SK-N-SH (cell line): ENCODE measurements at regions not wholly inside any gene's neighbourhood (a gene's known extent, or its start where the extent isn't known, plus 50 kb on each side); places are given as distances from the start of the nearest gene placed in this dataset.

ENCODE experiments used
- CTCF ChIA-PET: fragments of 300-600, 350-600 bp; formaldehyde crosslinking; extraction: SDS; loops from one replicate; lab custom pipeline; 2021; lab: Yijun Ruan, JAX
- POLR2A ChIA-PET: fragments of 350-600 bp; sonication (Branson Sonifier 250); formaldehyde crosslinking; extraction: SDS; loops from one replicate; lab custom pipeline; 2020; ENCODE audit warnings: antibody characterized with exemption, inconsistent platforms; lab: Yijun Ruan, JAX
- DNase-seq: peaks from one replicate; pipeline ENCODE4 v3.0.0; 2012
- H2AFZ ChIP-seq: fragments of 200-600 bp; sonication (generic); 2 replicates; pipeline ENCODE4 v1.8.1; 2016; ENCODE audit warnings: antibody characterized with exemption, mild to moderate bottlenecking, low read depth
- H3F3A ChIP-seq: fragments of 200-600 bp; sonication (generic); replicated peaks from 2 replicates; pipeline ENCODE3; 2016; ENCODE audit warnings: antibody characterized with exemption, mild to moderate bottlenecking; ENCODE audit not compliant: insufficient read depth
- H3K27ac ChIP-seq, 2 experiments: fragments of 200-500 bp in 1 of 2; fragments of 200-600 bp in 1 of 2; sonication (Bioruptor generic) in 1 of 2; sonication (generic), shearing (Covaris generic) in 1 of 2; 2 replicates each; pipeline versions ENCODE4 v1.5.1 to v1.6.1; 2014 to 2016; ENCODE audit warnings: low read depth in 2 of 2, inconsistent platforms in 1 of 2, low read length in 1 of 2, mild to moderate bottlenecking in 1 of 2, mixed read lengths in 1 of 2
- H3K27me3 ChIP-seq: fragments of 200-600 bp; sonication (generic), shearing (Covaris generic); 2 replicates; pipeline ENCODE4 v1.6.1; 2016; ENCODE audit warnings: mixed run types; ENCODE audit not compliant: insufficient read depth
- H3K36me3 ChIP-seq, 2 experiments: fragments of 200-500 bp in 1 of 2; fragments of 200-600 bp in 1 of 2; sonication (Bioruptor generic) in 1 of 2; sonication (generic) in 1 of 2; replicated peaks in 1 of 2; 2 replicates each; pipeline versions ENCODE3 to v1.5.1; 2014 to 2016; ENCODE audit warnings: low read length in 1 of 2, mild to moderate bottlenecking in 1 of 2; ENCODE audit not compliant: insufficient read depth in 2 of 2, control insufficient read depth in 1 of 2
- H3K4me1 ChIP-seq, 2 experiments: fragments of 200-500 bp in 1 of 2; fragments of 200-600 bp in 1 of 2; sonication (Bioruptor generic) in 1 of 2; sonication (generic), shearing (Covaris generic) in 1 of 2; 2 replicates each; pipeline versions ENCODE4 v1.5.1 to v1.6.1; 2014 to 2016; ENCODE audit warnings: low read depth in 1 of 2, low read length in 1 of 2, mixed run types in 1 of 2; ENCODE audit not compliant: insufficient read depth in 2 of 2, control insufficient read depth in 1 of 2
- H3K4me2 ChIP-seq: fragments of 200-600 bp; sonication (generic), shearing (Covaris generic); 2 replicates; pipeline ENCODE4 v1.6.1; 2017; ENCODE audit warnings: mixed run types
- H3K4me3 ChIP-seq, 2 experiments: fragments of 200-500 bp in 1 of 2; fragments of 200-600 bp in 1 of 2; sonication (Bioruptor generic) in 1 of 2; sonication (generic), shearing (Covaris generic) in 1 of 2; 2 replicates each; pipeline versions ENCODE4 v1.5.1 to v1.8.1; 2014 to 2016; ENCODE audit warnings: low read depth in 2 of 2, inconsistent platforms in 1 of 2, low read length in 1 of 2, mild to moderate bottlenecking in 1 of 2, mixed read lengths in 1 of 2, moderate library complexity in 1 of 2
- H3K79me2 ChIP-seq: fragments of 200-600 bp; sonication (generic); 2 replicates; pipeline ENCODE4 v1.8.1; 2017; ENCODE audit warnings: mild to moderate bottlenecking; ENCODE audit not compliant: insufficient read depth
- H3K9ac ChIP-seq: fragments of 200-600 bp; sonication (generic); 2 replicates; pipeline ENCODE4 v1.6.1; 2017; ENCODE audit warnings: mixed run types
- H3K9me2 ChIP-seq: fragments of 200-600 bp; sonication (generic); 2 replicates; pipeline ENCODE4 v1.6.1; 2017; ENCODE audit warnings: mixed run types
- H3K9me3 ChIP-seq: fragments of 200-600 bp; sonication (generic); 2 replicates; pipeline ENCODE4 v1.6.1; 2017; ENCODE audit warnings: mixed run types, mild to moderate bottlenecking, moderate library complexity
- H4K20me1 ChIP-seq: fragments of 200-600 bp; sonication (generic); 2 replicates; pipeline ENCODE4 v1.6.1; 2017; ENCODE audit warnings: mild to moderate bottlenecking, mixed run types; ENCODE audit not compliant: insufficient read depth
- CHD2 ChIP-seq: fragments of 150-350 bp; IDR thresholded peaks from 2 replicates; pipeline ENCODE4 v1.6.1; 2018; ENCODE audit warnings: low read length; ENCODE audit not compliant: partially characterized antibody
- EZH2phosphoT487 ChIP-seq: fragments of 200-600 bp; sonication (generic); IDR thresholded peaks from 2 replicates; pipeline ENCODE4 v1.6.1; 2017; ENCODE audit warnings: low read depth, mixed run types, mild to moderate bottlenecking, antibody characterized with exemption, moderate library complexity, borderline replicate concordance
- GABPA ChIP-seq: IDR thresholded peaks from 2 replicates; pipeline ENCODE4 v1.4.0; 2012; ENCODE audit warnings: low read depth, mild to moderate bottlenecking
- GATA2 ChIP-seq: sonication (generic); formaldehyde crosslinking; IDR thresholded peaks from 2 replicates; pipeline ENCODE4 v1.5.0; 2020; ENCODE audit warnings: mild to moderate bottlenecking, missing genetic modification reagents
- JUND ChIP-seq: IDR thresholded peaks from 2 replicates; pipeline ENCODE4 v1.4.0; 2012
- MAX ChIP-seq: IDR thresholded peaks from 2 replicates; pipeline ENCODE4 v1.4.0; 2012; ENCODE audit warnings: low read depth
- MEF2A ChIP-seq: IDR thresholded peaks from 2 replicates; pipeline ENCODE4 v1.4.0; 2012; ENCODE audit warnings: low read depth, borderline replicate concordance
- MXI1 ChIP-seq: IDR thresholded peaks from 2 replicates; pipeline ENCODE4 v1.6.1; 2012; ENCODE audit warnings: mild to moderate bottlenecking, low read depth, low read length, improper control_type of control experiment
- NFIC ChIP-seq: IDR thresholded peaks from 2 replicates; pipeline ENCODE4 v1.4.0; 2012; ENCODE audit warnings: borderline replicate concordance
- NRF1 ChIP-seq: IDR thresholded peaks from 2 replicates; pipeline ENCODE4 v1.6.1; 2012; ENCODE audit warnings: low read depth, mild to moderate bottlenecking, low read length
- PBX3 ChIP-seq: IDR thresholded peaks from 2 replicates; pipeline ENCODE4; 2012
- POLR2AphosphoS5 ChIP-seq: IDR thresholded peaks from 2 replicates; pipeline ENCODE4 v1.6.1; 2012; ENCODE audit warnings: low read depth, low read length
- RAD21 ChIP-seq: IDR thresholded peaks from 2 replicates; pipeline ENCODE4 v1.6.1; 2012; ENCODE audit warnings: mild to moderate bottlenecking, low read length
- RCOR1 ChIP-seq: fragments of 150-350 bp; IDR thresholded peaks from 2 replicates; pipeline ENCODE4 v1.6.1; 2017; ENCODE audit warnings: antibody characterized with exemption, low read length
- RFX5 ChIP-seq: IDR thresholded peaks from 2 replicates; pipeline ENCODE4 v1.6.1; 2012; ENCODE audit warnings: mild to moderate bottlenecking, improper control_type of control experiment, low read length
- SIN3A ChIP-seq: IDR thresholded peaks from 2 replicates; pipeline ENCODE4 v1.6.1; 2012; ENCODE audit warnings: low read depth, mild to moderate bottlenecking, low read length, moderate library complexity, borderline replicate concordance
- SMC3 ChIP-seq: IDR thresholded peaks from 2 replicates; pipeline ENCODE4 v1.6.1; 2012; ENCODE audit warnings: low read depth, low read length, improper control_type of control experiment
- TEAD4 ChIP-seq: IDR thresholded peaks from 2 replicates; pipeline ENCODE4 v1.4.0; 2012; ENCODE audit warnings: mild to moderate bottlenecking, borderline replicate concordance; ENCODE audit not compliant: insufficient read depth
- USF1 ChIP-seq: IDR thresholded peaks from 2 replicates; pipeline ENCODE4 v1.4.0; 2012; ENCODE audit warnings: low read depth, borderline replicate concordance
- USF2 ChIP-seq: fragments of 150-350 bp; IDR thresholded peaks from 2 replicates; pipeline ENCODE4 v1.6.1; 2017; ENCODE audit warnings: antibody characterized with exemption, low read length, low read depth, borderline replicate concordance
- YY1 ChIP-seq: IDR thresholded peaks from 2 replicates; pipeline ENCODE4 v1.4.0; 2012; ENCODE audit warnings: low read depth, mild to moderate bottlenecking
- WGBS: methylation state at CpG from one replicate; pipeline ENCODE4 v1.1.6; 2017; ENCODE audit warnings: low lambda C conversion rate; 5-methylcytosine and 5-hydroxymethylcytosine counted together
- TF ChIP-seq, protein P1 (sequence below): fragments of 150-350 bp; IDR thresholded peaks from 2 replicates; pipeline ENCODE4 v1.6.1; 2016; ENCODE audit warnings: mild to moderate bottlenecking, low read depth, low read length

DNA sequence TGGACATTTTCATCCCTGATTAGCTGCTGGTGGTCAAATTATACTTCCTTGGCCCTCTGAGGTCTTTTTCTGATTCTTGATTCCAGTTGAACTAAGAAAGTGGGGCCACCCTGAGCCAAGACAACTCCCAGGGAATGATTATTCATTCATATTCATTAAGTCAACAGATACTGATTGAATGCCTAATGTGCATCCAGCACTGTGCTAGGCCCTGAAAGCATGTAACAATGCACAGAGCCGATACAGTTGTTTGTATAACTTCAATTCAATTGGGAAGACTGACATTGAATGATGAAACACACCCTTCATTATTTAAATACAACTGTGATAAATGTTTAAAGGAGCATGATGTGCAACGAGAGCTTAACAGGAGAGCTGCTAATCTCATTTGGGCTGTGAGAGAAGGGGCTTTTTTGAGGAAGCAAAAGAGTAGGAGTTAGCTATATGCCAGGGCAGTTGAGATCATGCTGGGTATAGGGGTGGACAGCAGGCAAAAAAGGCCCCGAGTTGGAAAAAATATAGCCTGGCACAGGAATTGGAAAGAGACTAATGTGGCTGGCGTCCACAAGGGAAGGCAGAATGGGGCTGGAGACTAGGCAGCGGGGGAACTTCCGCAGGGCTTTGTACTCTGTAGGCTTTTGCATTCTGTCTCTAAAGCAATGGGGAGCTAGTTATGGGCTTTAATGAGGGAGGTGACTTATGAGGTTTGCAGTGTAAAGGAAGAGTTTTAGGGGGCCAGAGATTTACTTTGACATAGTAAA, 57.2 kb upstream of the ACVR1 start:
- Histone ChIP-seq H3K9ac (no peak overlapping the region), H3K79me2 (no peaks in the 10 kb centered on the region), H3F3A (no peaks in the 10 kb centered on the region), H3K4me2 (no peak overlapping the region), H3K4me3 (no peak overlapping the region), H2AFZ (no peak overlapping the region), H3K9me3 (no peaks in the 10 kb centered on the region), H3K4me1 (no peaks in the 10 kb centered on the region)
- no peak for DNase-seq
- no peak for TF ChIP-seq CHD2
- TF ChIP-seq SIN3A, result no peak
- TF ChIP-seq GABPA, result no peak
- TF ChIP-seq, protein P1, sequence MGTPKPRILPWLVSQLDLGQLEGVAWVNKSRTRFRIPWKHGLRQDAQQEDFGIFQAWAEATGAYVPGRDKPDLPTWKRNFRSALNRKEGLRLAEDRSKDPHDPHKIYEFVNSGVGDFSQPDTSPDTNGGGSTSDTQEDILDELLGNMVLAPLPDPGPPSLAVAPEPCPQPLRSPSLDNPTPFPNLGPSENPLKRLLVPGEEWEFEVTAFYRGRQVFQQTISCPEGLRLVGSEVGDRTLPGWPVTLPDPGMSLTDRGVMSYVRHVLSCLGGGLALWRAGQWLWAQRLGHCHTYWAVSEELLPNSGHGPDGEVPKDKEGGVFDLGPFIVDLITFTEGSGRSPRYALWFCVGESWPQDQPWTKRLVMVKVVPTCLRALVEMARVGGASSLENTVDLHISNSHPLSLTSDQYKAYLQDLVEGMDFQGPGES, result no peak
- TF ChIP-seq JUND, result no peak
- TF ChIP-seq MAX, result no peak
- no peak for TF ChIP-seq USF1
- TF ChIP-seq MEF2A, result no peak
- no peak for TF ChIP-seq NFIC
- TF ChIP-seq, all 33 proteins: peak for 0
- ChIA-PET POLR2A (no interaction called here), CTCF (interaction anchor here (0.6 to 2.3 kb wide), 2 partner anchors 14 to 17 kb away, joined by 3 to 5 read pairs; no protein-coding TSS in a partner anchor)
- Histone ChIP-seq H4K20me1 (no peaks in the 10 kb centered on the region), H3K9me2 (no peaks in the 10 kb centered on the region), H3K27ac (no peak overlapping the region), H3K36me3 (no peaks in the 10 kb centered on the region), H3K27me3 (no peaks in the 10 kb centered on the region)
- 54% methylated on average over 6 of the region's 6 CpGs for WGBS

DNA sequence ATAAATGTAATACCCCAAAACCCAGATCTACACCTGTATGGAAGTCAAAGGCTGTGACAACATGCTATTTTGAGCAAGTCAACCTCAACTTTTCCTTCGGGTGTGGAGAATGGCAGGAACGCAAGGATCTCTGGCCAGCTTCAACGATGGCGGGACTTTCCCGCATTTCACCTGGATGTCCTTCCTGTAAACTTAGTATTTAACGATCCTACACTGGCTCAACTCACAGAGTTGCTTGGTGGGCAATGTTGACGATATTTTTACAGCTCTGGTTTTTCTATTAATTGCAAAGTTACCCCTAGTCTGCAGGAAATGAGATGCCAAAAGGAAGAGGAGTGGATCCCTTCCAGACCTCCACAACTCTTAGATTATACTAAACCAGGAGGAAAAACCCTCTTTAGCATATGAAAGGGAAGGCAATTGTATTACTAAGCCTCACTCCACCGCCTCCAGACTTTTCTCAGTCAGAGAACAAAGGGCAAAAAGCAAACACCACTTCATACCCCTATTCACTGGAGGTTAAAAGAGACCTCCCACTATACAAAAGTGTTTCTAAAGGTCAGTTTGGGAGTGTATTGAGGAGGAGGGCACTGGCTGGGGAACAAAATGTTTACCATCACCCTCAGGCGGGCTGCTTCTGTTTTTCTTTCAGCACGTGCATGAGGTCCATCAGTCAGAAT, 56.5 kb upstream of the ACVR1 start:
- Histone ChIP-seq H3K36me3 (no peaks in the 10 kb centered on the region), H3K9ac (no peak overlapping the region), H2AFZ (no peak overlapping the region), H3K4me2 (no peak overlapping the region), H3K4me3 (no peak overlapping the region), H3K27me3 (no peaks in the 10 kb centered on the region), H3K9me3 (no peaks in the 10 kb centered on the region), H3K79me2 (no peaks in the 10 kb centered on the region), H3K27ac (no peak overlapping the region), H3F3A (no peaks in the 10 kb centered on the region), H3K9me2 (no peaks in the 10 kb centered on the region), H3K4me1 (no peaks in the 10 kb centered on the region), H4K20me1 (no peaks in the 10 kb centered on the region)
- no peak for TF ChIP-seq MAX
- no peak for TF ChIP-seq YY1
- TF ChIP-seq SIN3A, result no peak
- no peak for TF ChIP-seq POLR2AphosphoS5
- no peak for TF ChIP-seq RCOR1
- no peak for TF ChIP-seq GATA2 (CRISPR knock-in tag)
- no peak for TF ChIP-seq SMC3
- no peak for TF ChIP-seq CHD2
- no peak for TF ChIP-seq EZH2phosphoT487
- no peak for TF ChIP-seq MXI1
- no peak for TF ChIP-seq RFX5
- no peak for TF ChIP-seq GABPA
- no peak for TF ChIP-seq TEAD4
- TF ChIP-seq JUND, result no peak
- no peak for TF ChIP-seq RAD21
- TF ChIP-seq NRF1, result no peak
- TF ChIP-seq USF2, result no peak
- TF ChIP-seq PBX3, result no peak
- WGBS, result 73% methylated on average over 10 of the region's 10 CpGs
- ChIA-PET POLR2A (interaction anchor here (0.6 kb wide), 1 partner anchor 47 kb away, joined by 4 read pairs; no protein-coding TSS in a partner anchor), CTCF (interaction anchor here (0.8 to 2.3 kb wide), 3 partner anchors 13 to 155 kb away, joined by 3 to 5 read pairs (median 3); no protein-coding TSS in a partner anchor)
- no peak for DNase-seq
